ENCODE measurements at regions not wholly inside any gene's neighbourhood (a gene's known extent, or its start where the extent isn't known, plus 50 kb on each side); places are given as distances from the start of the nearest gene placed in this dataset.

DNA sequence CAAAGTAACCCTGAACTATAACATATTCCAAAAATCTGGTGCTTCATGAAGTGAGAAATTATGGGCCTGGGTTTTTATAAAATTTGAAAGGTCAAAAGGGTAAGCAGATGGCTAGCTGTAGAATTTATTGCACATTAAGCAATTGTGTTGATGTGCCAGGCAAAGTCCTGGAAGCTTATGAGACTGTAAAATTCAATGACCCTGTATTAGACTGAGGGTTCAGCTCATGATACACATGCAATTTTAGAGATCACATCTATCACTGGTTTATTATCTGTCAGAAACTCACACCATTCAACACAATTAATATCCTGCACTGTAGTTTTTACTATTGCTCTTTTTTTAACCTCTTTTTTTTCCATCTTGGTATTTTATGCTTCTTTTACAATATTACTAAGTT is 1162.6 kb upstream of the SLC39A10 start:
- no TSS peak for BruUV-seq (replicated peaks)
- no peaks in the 10 kb centered on the region for H4K20me1 ChIP-seq (ENCODE audit: insufficient read depth, low read length)
- DNase-seq (ENCODE audit: low spot score), result no peak
- no peaks in the 10 kb centered on the region for H3K9me2 ChIP-seq (ENCODE audit: insufficient read depth, low read length)
- no peaks in the 10 kb centered on the region for H3K36me3 ChIP-seq (ENCODE audit: insufficient read depth, low read length)
- no peak for TF ChIP-seq CTCF (conservative IDR thresholded peaks at IDR 0.05; ENCODE audit: low read length)
- no peak overlapping the region for H3K27ac ChIP-seq (ENCODE audit: low read depth, low read length, poor library complexity, severe bottlenecking)
- no peaks in the 10 kb centered on the region for H3K9me3 ChIP-seq (ENCODE audit: low read length)
- POLR2A ChIA-PET, result interaction anchor here (0.6 kb wide), 1 partner anchor 69 kb away, joined by 3 read pairs; no protein-coding TSS in a partner anchor
- no peak overlapping the region for H3K4me2 ChIP-seq (ENCODE audit: low read length)
- H2AFZ ChIP-seq (ENCODE audit: low read length), result no peak overlapping the region
- CTCF ChIA-PET (ENCODE audit: unreplicated experiment), result no interaction called here
- no peaks in the 10 kb centered on the region for H3K4me1 ChIP-seq (ENCODE audit: insufficient read depth, low read length, poor library complexity, severe bottlenecking)
- H3K4me3 ChIP-seq (ENCODE audit: low read depth, low read length, poor library complexity, severe bottlenecking), result no peak overlapping the region
- H3K79me2 ChIP-seq (ENCODE audit: insufficient read depth, low read depth, low read length), result no peaks in the 10 kb centered on the region
- intact Hi-C loops (cut with micrococcal nuclease; ENCODE audit: unreplicated experiment), result no loop called here

DNA sequence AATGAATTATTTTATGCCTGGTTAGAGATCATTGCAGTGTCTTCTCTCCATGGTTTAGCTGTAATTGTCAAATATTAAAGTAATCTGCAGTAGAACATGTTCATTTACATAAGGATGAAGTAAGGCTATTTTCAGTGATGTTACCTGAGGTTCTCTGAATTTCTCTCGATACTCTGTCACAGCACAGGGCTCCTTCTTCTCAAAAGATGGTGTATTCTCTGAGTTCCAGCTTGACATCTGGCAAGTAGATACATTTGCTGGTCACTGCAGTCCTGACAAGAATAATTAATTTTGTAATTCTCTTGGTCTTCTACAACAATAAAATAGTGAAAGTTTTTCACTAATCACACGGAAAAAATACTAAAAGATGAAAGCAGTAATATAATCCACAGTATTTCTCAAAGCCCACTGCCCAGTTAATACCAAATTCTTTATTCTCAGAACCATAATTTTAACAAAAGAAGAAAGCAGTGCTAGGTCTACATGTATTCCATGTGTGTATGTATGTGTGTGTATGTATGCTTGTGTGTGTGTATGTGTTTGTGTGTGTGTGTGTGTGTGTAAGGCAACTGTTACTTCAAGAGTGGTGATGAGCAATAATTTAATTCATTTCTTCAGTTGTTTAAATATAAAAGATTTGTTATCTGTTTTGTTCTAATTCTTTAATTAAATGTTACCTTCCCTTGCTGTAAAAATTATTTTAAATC is 1165.5 kb upstream of the SLC39A10 start:
- Histone ChIP-seq H3K9me2 (ENCODE audit: insufficient read depth, low read length) (no peaks in the 10 kb centered on the region), H3K4me1 (ENCODE audit: insufficient read depth, low read length, poor library complexity, severe bottlenecking) (no peaks in the 10 kb centered on the region), H4K20me1 (ENCODE audit: insufficient read depth, low read length) (no peaks in the 10 kb centered on the region), H3K36me3 (ENCODE audit: insufficient read depth, low read length) (no peaks in the 10 kb centered on the region), H3K79me2 (ENCODE audit: insufficient read depth, low read depth, low read length) (no peaks in the 10 kb centered on the region), H3K27ac (ENCODE audit: low read depth, low read length, poor library complexity, severe bottlenecking) (no peak overlapping the region), H3K9me3 (ENCODE audit: low read length) (no peaks in the 10 kb centered on the region), H3K4me2 (ENCODE audit: low read length) (no peak overlapping the region), H2AFZ (ENCODE audit: low read length) (no peak overlapping the region), H3K4me3 (ENCODE audit: low read depth, low read length, poor library complexity, severe bottlenecking) (no peak overlapping the region)
- TF ChIP-seq EZH2phosphoT487 (IDR thresholded peaks at IDR 0.05; ENCODE audit: borderline replicate concordance, low read depth, low read length), result no peak
- TF ChIP-seq CTCF (conservative IDR thresholded peaks at IDR 0.05; ENCODE audit: low read length), result no peak
- POLR2A ChIA-PET, result interaction anchor here (0.6 kb wide), 1 partner anchor 167 kb away, joined by 5 read pairs; no protein-coding TSS in a partner anchor
- intact Hi-C loops (cut with micrococcal nuclease; ENCODE audit: unreplicated experiment), result no loop called here
- DNase-seq (ENCODE audit: low spot score), result no peak
- no TSS peak for BruUV-seq (replicated peaks)
- CTCF ChIA-PET (ENCODE audit: unreplicated experiment), result no interaction called here

DNA sequence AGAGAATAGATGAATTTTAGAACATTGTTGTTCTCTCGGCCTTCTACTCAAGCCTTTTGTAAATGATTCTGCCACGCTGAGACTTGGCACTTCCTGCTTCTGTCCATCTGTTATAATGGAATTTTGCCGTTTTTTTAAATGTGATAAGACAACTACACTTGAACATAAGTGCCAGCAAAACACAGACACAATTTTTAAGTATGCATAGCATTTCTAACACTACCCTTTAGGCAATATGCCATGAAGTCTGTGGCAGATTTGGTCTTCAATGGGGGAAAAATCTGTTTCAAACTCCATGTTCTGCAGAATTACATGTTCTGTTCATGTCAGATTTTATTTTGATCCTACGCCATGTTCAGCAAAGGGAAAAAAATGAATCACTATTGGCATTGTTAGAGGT is 1170.7 kb upstream of the SLC39A10 start:
- H3K79me2 ChIP-seq (ENCODE audit: insufficient read depth, low read depth, low read length), result no peaks in the 10 kb centered on the region
- no peak overlapping the region for H3K4me3 ChIP-seq (ENCODE audit: low read depth, low read length, poor library complexity, severe bottlenecking)
- intact Hi-C loops (cut with micrococcal nuclease; ENCODE audit: unreplicated experiment), result no loop called here
- BruUV-seq (replicated peaks), result no TSS peak
- H4K20me1 ChIP-seq (ENCODE audit: insufficient read depth, low read length), result no peaks in the 10 kb centered on the region
- H3K9me3 ChIP-seq (ENCODE audit: low read length), result no peaks in the 10 kb centered on the region
- no peaks in the 10 kb centered on the region for H3K4me1 ChIP-seq (ENCODE audit: insufficient read depth, low read length, poor library complexity, severe bottlenecking)
- H2AFZ ChIP-seq (ENCODE audit: low read length), result no peak overlapping the region
- ChIA-PET POLR2A (no interaction called here), CTCF (ENCODE audit: unreplicated experiment) (no interaction called here)
- H3K36me3 ChIP-seq (ENCODE audit: insufficient read depth, low read length), result no peaks in the 10 kb centered on the region
- no peaks in the 10 kb centered on the region for H3K9me2 ChIP-seq (ENCODE audit: insufficient read depth, low read length)
- no peak overlapping the region for H3K27ac ChIP-seq (ENCODE audit: low read depth, low read length, poor library complexity, severe bottlenecking)
- H3K4me2 ChIP-seq (ENCODE audit: low read length), result no peak overlapping the region
- TF ChIP-seq CTCF (conservative IDR thresholded peaks at IDR 0.05; ENCODE audit: low read length) (no peak), EZH2phosphoT487 (IDR thresholded peaks at IDR 0.05; ENCODE audit: borderline replicate concordance, low read depth, low read length) (no peak)
- DNase-seq (ENCODE audit: low spot score), result no peak
